ENCODE measurements at regions not wholly inside any gene's neighbourhood (a gene's known extent, or its start where the extent isn't known, plus 50 kb on each side); places are given as distances from the start of the nearest gene placed in this dataset.

GRCh38 chr10:107215681-107216080, 51.2 kb upstream of the SORCS1 start:
- Histone ChIP-seq H3K27me3 (ENCODE audit: insufficient read depth, low read depth, low read length) (no peaks in the 10 kb centered on the region), H3K9ac (ENCODE audit: low read length) (no peak overlapping the region), H3K36me3 (ENCODE audit: insufficient read depth, low read length) (no peaks in the 10 kb centered on the region), H3K4me3 (ENCODE audit: low read length) (no peak overlapping the region), H3K27ac (ENCODE audit: low read length) (no peak overlapping the region), H3K9me2 (ENCODE audit: insufficient read depth, low read length) (no peaks in the 10 kb centered on the region), H4K20me1 (ENCODE audit: insufficient read depth) (no peaks in the 10 kb centered on the region), H3F3A (ENCODE audit: insufficient read depth, low read length, poor library complexity, severe bottlenecking) (no peaks in the 10 kb centered on the region), H3K79me2 (replicated peaks; ENCODE audit: insufficient read depth, low read length) (no peaks in the 10 kb centered on the region), H3K4me2 (ENCODE audit: low read length) (no peak overlapping the region), H2AFZ (ENCODE audit: low read depth, low read length) (no peak overlapping the region), H3K9me3 (ENCODE audit: low read length) (no peaks in the 10 kb centered on the region)
- TF ChIP-seq EP300 (conservative IDR thresholded peaks at IDR 0.05; ENCODE audit: poor library complexity, severe bottlenecking) (no peak), REST (IDR thresholded peaks at IDR 0.05; ENCODE audit: borderline replicate concordance) (no peak), TAF1 (IDR thresholded peaks at IDR 0.05; ENCODE audit: low read depth) (no peak), MXI1 (conservative IDR thresholded peaks at IDR 0.05; ENCODE audit: poor library complexity, severe bottlenecking) (no peak), EZH2 (IDR thresholded peaks at IDR 0.05; ENCODE audit: borderline replicate concordance, insufficient read depth, low read length, poor library complexity, severe bottlenecking) (no peak), CTCF (IDR thresholded peaks at IDR 0.05; ENCODE audit: poor library complexity, severe bottlenecking) (no peak), SMC3 (conservative IDR thresholded peaks at IDR 0.05; ENCODE audit: poor library complexity) (no peak), POLR2AphosphoS5 (IDR thresholded peaks at IDR 0.05) (no peak), RAD21 (conservative IDR thresholded peaks at IDR 0.05) (no peak)

Small RNAs in the stretch of these regions (small RNA-seq; reads per million reads assigned to genes)
- 0 reads per million in 3 experiments for gene AL390123.1
- 0.32 to 1.7 (median 0.39) reads per million in 3 experiments for gene RNA5SP326
- gene RNU5B-6P, result 0.07 to 6.1 (median 0.16) reads per million in 3 experiments
- 0 reads per million in 3 experiments for gene RNU6-839P
